HG02759 (cell line): ENCODE measurements at regions not wholly inside any gene's neighbourhood (a gene's known extent, or its start where the extent isn't known, plus 50 kb on each side); places are given as distances from the start of the nearest gene placed in this dataset.
"Not testable (repeated sequence)": the region's sequence is repeated elsewhere in the genome, so short reads cannot be mapped to it uniquely, and the experiment has no call there.

Experiments used
- ATAC-seq: cut with Tn5 transposase; IDR thresholded peaks from one replicate; pipeline ENCODE4 v1.9.1; 2021; ENCODE audit warnings: mild to moderate bottlenecking, moderate library complexity; ENCODE audit not compliant: unreplicated experiment

DNA sequence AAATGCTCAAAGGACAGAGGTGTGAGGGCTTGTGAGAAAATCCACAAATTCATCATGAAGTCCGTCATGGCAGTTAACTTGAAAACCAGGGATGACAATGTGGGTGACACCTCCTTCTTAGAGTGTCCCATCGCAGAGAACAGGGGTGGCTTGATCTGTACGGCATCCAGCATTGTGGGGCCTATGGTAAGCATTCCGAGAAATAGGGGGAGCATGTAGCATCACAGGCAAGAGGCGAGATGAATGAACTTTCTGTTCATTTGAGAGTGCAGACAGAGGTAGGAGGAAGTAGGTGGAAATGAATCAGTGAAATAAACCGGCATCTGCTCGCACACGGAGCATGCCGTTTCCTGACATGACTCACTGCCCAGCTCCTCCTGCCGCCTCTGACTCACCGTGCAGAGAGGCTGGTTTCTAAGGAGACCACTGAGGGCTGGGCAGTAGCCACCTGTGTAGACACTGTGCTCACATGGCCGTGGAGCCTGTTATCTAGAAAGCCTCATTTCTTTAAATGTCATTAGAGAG is 339.0 kb downstream of the RFC3 start:
- ATAC-seq = peak; percentile 100

DNA sequence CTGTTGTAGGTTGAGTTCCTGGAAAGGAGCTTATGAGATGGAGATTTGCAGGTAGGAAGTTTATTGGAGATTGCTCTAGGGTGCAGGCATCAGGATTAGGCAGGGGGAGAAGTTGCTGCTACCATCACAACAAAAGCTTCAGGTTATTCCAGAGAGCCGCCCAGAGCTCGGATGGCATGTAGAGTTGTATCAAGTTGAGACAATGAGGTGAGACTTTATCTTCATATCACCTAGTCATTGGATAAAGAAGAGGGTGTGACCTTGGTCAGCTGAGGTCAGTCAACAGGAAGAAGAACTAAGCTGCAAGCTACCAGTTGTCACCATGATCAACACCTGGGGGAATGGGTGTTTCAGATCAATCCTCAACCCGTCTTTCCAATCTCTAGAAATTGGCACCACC is 342.0 kb downstream of the RFC3 start:
- no peak for ATAC-seq

- ATAC-seq = no peak
Measured at GRCh38 chr13:34161931-34162543, 344.1 kb downstream of the RFC3 start.

DNA sequence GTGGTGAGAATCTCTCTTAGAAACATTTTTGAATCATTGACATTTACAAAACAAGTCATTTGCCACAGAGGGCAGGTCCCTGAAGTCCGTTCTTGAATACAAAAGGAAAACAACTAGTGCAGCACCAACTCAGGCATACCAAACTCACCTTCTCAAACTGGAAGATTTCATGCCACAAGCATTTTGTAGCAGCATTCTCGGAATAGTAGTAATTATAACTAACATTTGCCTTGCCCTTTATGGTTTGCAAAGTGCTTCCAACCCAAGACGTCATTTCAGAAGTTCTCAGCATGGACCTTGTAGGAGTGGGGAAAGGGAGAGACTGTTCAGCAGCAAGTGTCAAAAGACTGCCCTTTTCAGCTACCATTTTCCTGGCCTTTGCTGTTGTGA is 344.6 kb downstream of the RFC3 start:
- no peak for ATAC-seq

DNA sequence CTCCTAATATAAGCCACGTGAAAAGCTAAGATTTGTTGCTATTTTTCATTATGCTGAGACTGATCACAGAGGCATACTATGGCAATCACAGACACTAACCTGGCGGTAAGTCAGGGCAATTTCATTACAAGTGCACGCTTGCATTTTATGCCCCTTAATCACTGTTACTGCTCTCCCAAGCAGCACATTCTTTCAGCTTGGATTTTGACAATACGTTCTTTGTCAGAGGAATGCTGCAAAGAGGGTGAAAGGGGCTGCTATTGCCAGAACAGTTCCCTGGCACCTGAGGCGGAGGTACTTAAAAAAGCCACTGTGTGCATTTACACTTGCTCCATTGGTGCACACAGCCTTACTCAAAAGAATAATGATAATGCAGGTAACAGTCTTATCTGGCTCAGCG is 346.6 kb downstream of the RFC3 start:
- ATAC-seq = no peak

GRCh38 chr13:34165158-34165557 is 347.2 kb downstream of the RFC3 start:
- no peak for ATAC-seq

- no peak for ATAC-seq
Measured at GRCh38 chr13:34166406-34166805, 348.5 kb downstream of the RFC3 start.

GRCh38 chr13:34167347-34167746 is 349.4 kb downstream of the RFC3 start:
- ATAC-seq = no peak

GRCh38 chr13:34172048-34172447 is 354.1 kb downstream of the RFC3 start:
- no peak for ATAC-seq

DNA sequence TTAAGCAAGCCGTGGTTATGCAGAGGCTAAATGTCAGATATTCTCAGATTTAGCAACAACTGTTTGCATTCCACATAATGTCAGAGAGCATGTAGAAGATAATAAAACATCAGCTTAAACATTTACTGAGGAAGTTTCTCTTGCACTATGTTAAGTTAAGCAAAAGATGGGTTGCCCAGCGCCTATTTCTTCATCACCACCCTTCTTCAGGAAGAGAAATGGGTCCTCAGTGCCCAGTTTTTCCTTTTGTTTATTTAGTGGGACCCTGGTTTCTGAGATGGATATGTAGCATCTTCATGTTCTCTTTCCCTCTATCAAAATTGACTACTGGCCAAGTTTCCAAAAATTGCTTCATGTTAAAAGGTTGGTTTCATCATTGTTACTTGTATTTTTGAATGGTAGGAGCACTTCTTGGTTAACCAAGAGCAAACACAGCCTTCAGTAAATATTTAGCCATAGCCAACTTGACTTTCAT is 356.8 kb downstream of the RFC3 start:
- ATAC-seq = no peak

GRCh38 chr13:34175551-34175950 is 357.6 kb downstream of the RFC3 start:
- ATAC-seq = no peak

DNA sequence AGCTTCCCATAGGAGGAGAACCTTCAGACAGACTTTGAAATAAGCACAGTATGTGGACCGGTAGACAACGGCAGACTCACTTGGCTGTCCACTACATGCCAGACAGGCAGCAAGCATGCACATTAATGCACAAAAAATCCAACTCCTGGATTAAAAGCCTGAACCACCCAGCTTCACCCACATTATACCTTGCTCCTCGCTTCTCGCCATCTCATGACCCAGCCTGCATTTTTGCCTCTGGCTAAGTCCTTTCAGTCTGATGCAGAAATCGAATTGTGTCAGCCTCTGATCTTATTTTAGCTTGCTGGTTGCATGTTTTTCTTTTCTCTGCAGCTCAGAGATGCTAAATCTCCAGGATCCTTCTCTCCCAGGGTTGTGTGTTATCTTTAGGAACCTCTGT is 358.7 kb downstream of the RFC3 start:
- no peak for ATAC-seq

GRCh38 chr13:34179481-34179880 is 361.5 kb downstream of the RFC3 start:
- ATAC-seq = no peak

DNA sequence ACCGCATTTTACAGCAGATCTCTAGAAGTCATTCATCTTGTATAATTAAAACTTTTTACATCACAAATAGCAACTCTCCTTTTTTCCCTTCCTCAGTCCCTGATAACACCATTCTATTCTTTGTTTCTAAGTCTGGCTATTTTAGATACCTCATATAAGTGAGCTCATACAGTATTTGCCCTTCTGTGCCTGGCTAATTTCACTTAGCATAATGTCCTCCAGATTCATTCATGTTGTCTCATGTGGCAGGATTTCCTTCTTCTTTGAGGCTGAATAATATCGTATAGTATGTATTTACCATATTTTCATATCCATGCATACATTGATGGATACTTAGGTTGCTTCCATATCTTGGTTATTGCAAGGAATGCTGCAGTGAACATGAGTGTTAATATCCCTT is 362.0 kb downstream of the RFC3 start:
- no peak for ATAC-seq

GRCh38 chr13:34181256-34181655 is 363.3 kb downstream of the RFC3 start:
- not testable (repeated sequence) for ATAC-seq

DNA sequence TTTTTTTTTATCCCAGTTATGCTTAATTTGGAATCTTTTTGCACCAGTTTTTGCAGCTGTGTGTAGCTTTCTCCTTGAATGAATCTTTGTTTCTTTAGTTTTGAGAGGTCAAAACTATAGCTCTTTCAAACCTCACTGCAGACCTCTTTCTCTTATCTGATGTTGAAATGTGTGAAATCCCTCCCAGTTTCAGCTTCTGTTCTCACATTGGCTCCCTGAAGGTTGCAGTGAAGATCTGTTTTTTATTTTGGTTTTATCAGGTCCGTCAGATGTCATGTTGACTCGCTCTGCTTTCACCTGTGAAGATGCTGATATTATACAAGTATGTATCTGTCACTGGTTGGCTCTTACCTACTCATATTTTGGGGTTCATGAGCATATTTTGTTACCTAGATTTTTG is 372.0 kb downstream of the RFC3 start:
- ATAC-seq = no peak

DNA sequence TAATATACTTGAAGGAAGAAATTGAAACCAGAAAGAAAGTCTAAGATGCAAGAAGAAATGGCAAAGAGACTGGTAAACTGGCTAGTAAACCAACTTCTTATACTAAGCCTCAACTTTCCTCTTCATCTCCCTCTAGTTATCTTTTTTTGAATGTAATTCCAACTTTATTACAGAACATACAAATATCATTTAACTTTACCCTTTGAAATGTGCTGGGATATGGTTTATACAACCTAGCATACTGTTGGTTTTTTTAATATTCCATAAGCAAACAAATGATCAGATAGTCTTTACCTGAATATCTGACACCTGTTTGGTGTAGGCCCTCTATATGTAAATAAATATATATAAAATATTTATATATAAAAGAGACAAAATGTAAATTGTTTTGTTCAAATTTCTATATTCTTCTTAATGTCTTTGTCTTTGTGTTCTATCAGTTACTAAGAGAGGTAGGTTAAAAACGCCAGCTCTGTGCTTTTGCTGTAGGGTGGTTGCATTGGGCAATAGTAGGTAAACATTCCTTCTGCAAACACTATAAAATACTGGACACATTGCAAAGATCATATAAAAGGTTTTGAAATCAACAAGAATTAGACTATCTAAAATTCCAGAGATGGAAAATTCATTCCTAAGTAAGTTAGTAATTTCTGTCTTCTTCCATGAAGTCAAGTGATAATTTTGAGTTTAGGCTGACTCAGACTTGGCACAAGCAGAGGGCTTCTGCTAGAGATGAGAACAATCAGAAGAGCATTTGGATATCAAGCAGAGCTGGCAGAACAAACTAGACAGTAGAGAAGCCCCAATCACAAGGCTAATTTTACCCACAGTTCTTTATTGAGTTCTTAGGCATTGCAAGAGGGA is 383.3 kb downstream of the RFC3 start:
- no peak for ATAC-seq

DNA sequence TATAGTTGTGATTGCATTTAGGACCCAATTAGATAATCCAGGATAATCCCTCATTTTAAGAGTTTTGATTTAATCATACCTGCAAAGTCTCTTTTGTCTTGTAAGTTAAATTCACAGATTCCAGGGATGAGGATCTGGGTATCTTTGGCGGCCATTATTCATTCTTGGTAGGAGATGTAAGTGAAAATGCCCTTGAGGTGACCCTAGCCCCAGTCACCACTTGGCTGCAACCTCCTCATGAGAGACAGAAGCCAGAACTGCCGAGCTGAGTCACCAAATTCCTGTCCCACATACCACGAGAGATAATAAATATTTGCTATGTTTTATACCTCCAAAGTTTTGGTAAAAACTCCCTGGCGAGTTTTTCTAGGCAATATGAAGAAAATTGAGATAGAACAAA is 389.4 kb downstream of the RFC3 start:
- ATAC-seq = no peak

DNA sequence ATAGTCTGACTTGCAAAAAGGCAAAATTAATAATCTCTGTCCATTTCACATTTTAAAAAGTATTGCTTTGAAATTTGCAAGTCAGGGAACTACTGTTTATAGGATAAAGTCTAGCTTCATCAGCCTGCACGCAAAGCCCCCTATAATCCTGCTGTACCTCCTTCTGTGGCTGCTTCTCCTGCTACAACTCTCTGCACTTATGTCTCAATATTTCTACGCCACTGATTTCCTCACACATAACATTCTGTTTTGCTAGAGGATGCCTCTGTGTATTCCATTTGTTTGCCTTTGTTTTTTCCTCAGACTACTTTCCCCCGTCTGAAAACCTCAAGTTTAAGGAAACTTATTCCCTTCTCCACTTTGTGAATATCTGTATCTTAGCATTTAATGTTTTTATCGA is 389.9 kb downstream of the RFC3 start:
- ATAC-seq = no peak

GRCh38 chr13:34208336-34208735 is 390.4 kb downstream of the RFC3 start:
- no peak for ATAC-seq

DNA sequence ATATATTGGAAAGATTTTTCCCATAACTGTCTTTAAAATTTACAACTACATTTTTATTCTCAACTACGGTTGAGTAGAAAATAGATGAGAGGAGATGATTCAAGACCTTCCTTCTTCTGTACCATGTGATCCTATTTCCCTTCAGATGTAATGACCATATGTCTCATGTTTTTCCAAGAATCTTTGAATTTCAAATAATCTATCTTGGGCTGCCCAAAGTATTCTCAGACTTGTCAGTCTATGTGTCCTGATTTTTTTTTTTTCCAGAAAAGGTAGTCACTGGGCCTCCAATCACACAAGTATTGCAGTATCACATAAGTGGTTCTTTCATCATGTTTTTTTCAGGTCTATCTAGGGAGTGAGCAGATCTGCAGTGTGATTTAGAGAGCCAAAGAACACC is 392.4 kb downstream of the RFC3 start:
- no peak for ATAC-seq

DNA sequence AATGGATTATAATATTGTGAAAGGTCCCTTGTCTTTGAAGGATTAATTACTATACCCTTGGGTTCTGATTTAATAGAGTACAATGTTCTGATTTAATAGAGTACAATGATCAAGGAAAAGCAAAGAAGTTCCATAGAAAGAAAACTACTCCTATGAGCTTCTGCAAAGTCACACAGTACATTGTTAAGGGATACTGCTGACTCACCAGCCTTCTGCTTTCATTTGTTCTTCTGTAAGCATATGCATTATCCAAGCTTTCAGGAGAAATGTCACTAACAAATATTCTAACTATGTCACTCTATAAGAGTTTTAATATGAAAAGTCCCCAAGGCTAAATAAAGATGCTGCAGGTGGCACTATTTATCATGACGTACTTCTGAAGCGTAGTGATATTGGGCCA is 396.7 kb downstream of the RFC3 start:
- ATAC-seq = no peak
